RWPE1 (cell line): ENCODE measurements at regions not wholly inside any gene's neighbourhood (a gene's known extent, or its start where the extent isn't known, plus 50 kb on each side); places are given as distances from the start of the nearest gene placed in this dataset.
A peak's percentile ranks its signal among the peaks of the same experiment; 100 is the strongest.

ENCODE experiments used
- CTCF ChIA-PET: fragments of 350-600 bp; sonication (Branson Sonifier 250); formaldehyde crosslinking; extraction: SDS; loops from one replicate; lab custom pipeline; 2021; lab: Yijun Ruan, JAX
- POLR2A ChIA-PET: fragments of 400-600 bp; formaldehyde crosslinking; extraction: SDS; loops from one replicate; lab custom pipeline; 2020; ENCODE audit warnings: antibody characterized with exemption; ENCODE audit not compliant: low non-redundant PET; lab: Yijun Ruan, JAX
- DNase-seq: peaks from one replicate; pipeline ENCODE4 v3.0.0; 2012; ENCODE audit warnings: low spot score
- H3K27ac ChIP-seq: fragments of 450-650 bp; 2 replicates; pipeline ENCODE4 v1.5.1; 2017
- CTCF ChIP-seq: fragments of 450-650 bp; conservative IDR thresholded peaks from 2 replicates; pipeline ENCODE4 v1.5.1; 2017; ENCODE audit warnings: low read depth, mild to moderate bottlenecking

- POLR2A ChIA-PET, result no interaction called here
- no peak for DNase-seq
- CTCF ChIA-PET, result interaction anchor here (0.6 to 1.0 kb wide), 3 partner anchors 10 to 117 kb away, joined by 3 read pairs; no protein-coding TSS in a partner anchor
- no peak overlapping the region for H3K27ac ChIP-seq
- TF ChIP-seq CTCF, result no peak
Observed at GRCh38 chr13:24043590-24044350, 116.8 kb upstream of the SPATA13 start.

- POLR2A ChIA-PET, result no interaction called here
Observed at GRCh38 chr13:24045597-24045996, 114.9 kb upstream of the SPATA13 start.

GRCh38 chr13:24050292-24050711 is 110.2 kb upstream of the SPATA13 start:
- POLR2A ChIA-PET, result no interaction called here
- CTCF ChIA-PET, result no interaction called here
- peak; percentile 49 for DNase-seq
- peak overlapping the region; percentile 81 for H3K27ac ChIP-seq
- no peak for TF ChIP-seq CTCF

More at GRCh38 chr13:24045597-24045996, 114.9 kb upstream of the SPATA13 start:
- CTCF ChIA-PET, result no interaction called here
- DNase-seq, result no peak
- no peak for TF ChIP-seq CTCF
- H3K27ac ChIP-seq, result no peak overlapping the region

- TF ChIP-seq CTCF, result no peak
- DNase-seq, result no peak
- peak overlapping the region; percentile 81 for H3K27ac ChIP-seq
- POLR2A ChIA-PET, result no interaction called here
- CTCF ChIA-PET, result no interaction called here
Observed at GRCh38 chr13:24050796-24051715, 109.5 kb upstream of the SPATA13 start.

GRCh38 chr13:24052547-24053518 is 107.7 kb upstream of the SPATA13 start:
- no peak overlapping the region for H3K27ac ChIP-seq
- CTCF ChIA-PET, result interaction anchor here (0.6 to 2.3 kb wide), 11 partner anchors 9 to 218 kb away, joined by 3 to 10 read pairs (median 3); no protein-coding TSS in a partner anchor
- DNase-seq, result no peak
- TF ChIP-seq CTCF, result no peak
- POLR2A ChIA-PET, result no interaction called here
